Testis (tissue), 2 donors: ENCODE measurements at regions not wholly inside any gene's neighbourhood (a gene's known extent, or its start where the extent isn't known, plus 50 kb on each side); places are given as distances from the start of the nearest gene placed in this dataset.

Experiments used
- DNase-seq: peaks from one replicate; pipeline ENCODE4 v3.0.0-alpha.2; 2019
- H3K27ac ChIP-seq, 2 donors: fragments of 200-600 bp; sonication (generic); one replicate each; pipeline ENCODE4 v1.5.1; 2019
- H3K27me3 ChIP-seq: fragments of 200-600 bp; sonication (generic); one replicate; pipeline ENCODE4 v1.5.1; 2019
- H3K36me3 ChIP-seq: fragments of 200-600 bp; sonication (generic); one replicate; pipeline ENCODE4 v1.5.1; 2017; ENCODE audit warnings: low read depth; ENCODE audit errors: missing control alignments
- H3K4me1 ChIP-seq: fragments of 200-600 bp; sonication (generic); one replicate; pipeline ENCODE4 v1.5.1; 2019
- H3K4me3 ChIP-seq, 2 donors: fragments of 200-600 bp; sonication (generic); one replicate each; pipeline ENCODE4 v1.5.1; 2017 to 2019
- H3K9me3 ChIP-seq: fragments of 200-600 bp; sonication (generic); one replicate; pipeline ENCODE4 v1.5.1; 2017
- POLR2A ChIP-seq: fragments of 450-650 bp; IDR thresholded peaks from one replicate; pipeline ENCODE4 v1.6.1; 2017; ENCODE audit warnings: antibody characterized with exemption, mild to moderate bottlenecking, moderate library complexity
- WGBS, 2 donors: methylation state at CpG; one replicate each; pipeline ENCODE4 v1.1.5; 2018; 5-methylcytosine and 5-hydroxymethylcytosine counted together
- intact Hi-C: fragments of 100-400 bp; cut with DNase I; formaldehyde crosslinking; loops from one replicate; pipeline ENCODE4 v1.15.1; 2023; ENCODE audit warnings: low total_unique reads
- small RNA-seq, 2 donors: library from RNA; depleted of rRNA; stranded (forward); fragments of <200 nt; gene quantifications; one replicate each; pipeline ENCODE3, GENCODE V24; 2016
- TF ChIP-seq, protein P1 (sequence below), 3 experiments: fragments of 450-650 bp in 2 of 3; fragments of 200-600 bp in 1 of 3; sonication (generic) in 1 of 3; IDR thresholded peaks; one replicate each; pipeline ENCODE4 v1.5.1; 2016 to 2019; ENCODE audit warnings: antibody characterized with exemption in 3 of 3, mild to moderate bottlenecking in 2 of 3, moderate library complexity in 1 of 3

DNA sequence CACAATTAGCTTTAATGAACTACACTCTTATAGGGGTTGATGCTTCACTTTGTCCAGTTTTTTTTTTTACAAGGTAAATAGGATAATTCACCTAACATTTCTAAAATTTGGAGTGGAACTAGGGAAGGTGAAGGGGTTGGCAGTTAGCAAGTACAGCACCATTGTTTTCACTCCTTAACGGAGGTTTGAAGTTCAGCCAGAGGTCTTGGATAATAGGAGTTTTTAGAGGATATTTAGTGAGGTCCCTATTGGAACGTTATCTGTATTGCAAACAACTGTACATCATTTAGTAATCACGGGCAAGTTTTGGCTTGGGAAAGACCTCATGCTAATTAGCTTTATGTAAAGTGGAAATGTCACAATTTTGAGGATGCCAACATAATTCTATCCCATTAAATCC lies 52.3 kb upstream of the TBX18 start:
- intact Hi-C loops: no loop called here
- H3K4me1 ChIP-seq: no peaks in the 10 kb centered on the region
- no peak overlapping the region for H3K27ac ChIP-seq
- WGBS, 2 donors: 30 to 45% methylated on average over 3 of the region's 3 CpGs
- no peaks in the 10 kb centered on the region for H3K9me3 ChIP-seq
- no peak overlapping the region for H3K4me3 ChIP-seq
- TF ChIP-seq POLR2A: no peak
- TF ChIP-seq, protein P1, sequence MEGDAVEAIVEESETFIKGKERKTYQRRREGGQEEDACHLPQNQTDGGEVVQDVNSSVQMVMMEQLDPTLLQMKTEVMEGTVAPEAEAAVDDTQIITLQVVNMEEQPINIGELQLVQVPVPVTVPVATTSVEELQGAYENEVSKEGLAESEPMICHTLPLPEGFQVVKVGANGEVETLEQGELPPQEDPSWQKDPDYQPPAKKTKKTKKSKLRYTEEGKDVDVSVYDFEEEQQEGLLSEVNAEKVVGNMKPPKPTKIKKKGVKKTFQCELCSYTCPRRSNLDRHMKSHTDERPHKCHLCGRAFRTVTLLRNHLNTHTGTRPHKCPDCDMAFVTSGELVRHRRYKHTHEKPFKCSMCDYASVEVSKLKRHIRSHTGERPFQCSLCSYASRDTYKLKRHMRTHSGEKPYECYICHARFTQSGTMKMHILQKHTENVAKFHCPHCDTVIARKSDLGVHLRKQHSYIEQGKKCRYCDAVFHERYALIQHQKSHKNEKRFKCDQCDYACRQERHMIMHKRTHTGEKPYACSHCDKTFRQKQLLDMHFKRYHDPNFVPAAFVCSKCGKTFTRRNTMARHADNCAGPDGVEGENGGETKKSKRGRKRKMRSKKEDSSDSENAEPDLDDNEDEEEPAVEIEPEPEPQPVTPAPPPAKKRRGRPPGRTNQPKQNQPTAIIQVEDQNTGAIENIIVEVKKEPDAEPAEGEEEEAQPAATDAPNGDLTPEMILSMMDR (IDR thresholded peaks at IDR 0.05): no peak
- no peaks in the 10 kb centered on the region for H3K36me3 ChIP-seq
- no peaks in the 10 kb centered on the region for H3K27me3 ChIP-seq
- no peak for DNase-seq

DNA sequence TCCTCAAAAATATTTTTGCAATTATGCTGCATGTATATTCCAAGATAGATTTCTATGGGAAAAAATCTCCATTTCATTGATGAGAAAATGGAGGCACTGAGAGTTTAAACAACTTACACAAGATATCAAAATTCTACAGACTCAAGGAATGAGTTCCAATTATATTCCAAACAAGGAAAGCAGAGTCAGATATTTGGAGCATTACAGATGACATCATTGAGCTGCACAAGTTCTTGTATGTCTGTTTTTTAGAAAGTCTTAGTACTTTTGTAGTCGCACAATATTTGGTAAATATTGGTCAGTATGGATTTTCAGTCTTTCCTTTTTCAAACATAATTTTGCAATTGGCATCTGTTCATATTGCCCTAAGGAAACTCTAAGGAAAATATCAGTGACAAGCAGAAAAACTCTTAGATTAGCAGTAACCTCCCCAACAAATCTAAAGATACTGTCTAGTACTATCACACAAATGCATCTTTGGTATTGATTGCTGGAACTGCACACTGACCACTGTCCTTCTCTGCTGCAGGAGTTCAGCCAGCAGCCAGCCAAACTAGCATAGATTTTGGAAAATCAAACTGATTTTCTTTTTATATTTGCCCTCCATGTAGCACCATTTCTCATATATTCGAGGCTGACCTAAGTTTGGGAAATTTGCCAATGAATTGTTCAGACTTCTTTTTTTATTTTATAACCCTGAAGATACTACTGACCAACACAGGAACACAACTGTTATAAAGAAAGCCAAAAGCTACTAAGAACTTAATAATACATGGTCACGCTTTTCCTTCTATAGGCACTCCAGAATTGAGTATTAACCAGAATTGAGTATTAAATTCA lies 51.7 kb upstream of the TBX18 start:
- Histone ChIP-seq H3K27ac (no peak overlapping the region), H3K4me3 (no peak overlapping the region), H3K36me3 (no peaks in the 10 kb centered on the region), H3K9me3 (no peaks in the 10 kb centered on the region), H3K27me3 (no peaks in the 10 kb centered on the region), H3K4me1 (no peaks in the 10 kb centered on the region)
- no peak for DNase-seq
- 67 to 73% methylated on average over 3 of the region's 3 CpGs for WGBS, 2 donors
- intact Hi-C loops: no loop called here
- no peak for TF ChIP-seq POLR2A
- TF ChIP-seq, protein P1 (IDR thresholded peaks at IDR 0.05): no peak

Small RNA genes lying in the stretch of these regions (small RNA-seq; reads per million reads assigned to genes)
- 0 reads per million in 2 donors for gene AL109941.1
